Activated CD4-positive, alpha-beta T cell treated with anti-CD3 and anti-CD28 coated beads for 24 hours (primary cell): ENCODE measurements at regions not wholly inside any gene's neighbourhood (a gene's known extent, or its start where the extent isn't known, plus 50 kb on each side); places are given as distances from the start of the nearest gene placed in this dataset.
"Not testable (repeated sequence)": the region's sequence is repeated elsewhere in the genome, so short reads cannot be mapped to it uniquely, and the experiment has no call there.

ENCODE experiments used
- DNase-seq, 2 donors: peaks; one replicate each; pipeline ENCODE4 v3.0.0-alpha.2; 2020; ENCODE audit warnings: low read depth in 2 of 2

GRCh38 chr10:109282510-109282909, 640.8 kb downstream of the XPNPEP1 start:
- DNase-seq: no peak

GRCh38 chr10:109281347-109281746, 642.0 kb downstream of the XPNPEP1 start:
- no peak for DNase-seq

- DNase-seq: no peak
Measured at GRCh38 chr10:109280837-109281236, 642.5 kb downstream of the XPNPEP1 start.

GRCh38 chr10:109277456-109277855, 645.9 kb downstream of the XPNPEP1 start:
- DNase-seq: no peak

GRCh38 chr10:109275960-109276359, 647.4 kb downstream of the XPNPEP1 start:
- no peak for DNase-seq

- no peak for DNase-seq
Measured at GRCh38 chr10:109274681-109275080, 648.6 kb downstream of the XPNPEP1 start.

- no peak for DNase-seq
Measured at GRCh38 chr10:109270173-109270572, 653.1 kb downstream of the XPNPEP1 start.

GRCh38 chr10:109264004-109264403, 659.3 kb downstream of the XPNPEP1 start:
- no peak for DNase-seq

GRCh38 chr10:109261231-109261630, 662.1 kb downstream of the XPNPEP1 start:
- DNase-seq: no peak

GRCh38 chr10:109259293-109259692, 664.0 kb downstream of the XPNPEP1 start:
- no peak for DNase-seq

GRCh38 chr10:109253306-109253705, 670.0 kb downstream of the XPNPEP1 start:
- DNase-seq: no peak

- no peak for DNase-seq
Measured at GRCh38 chr10:109250152-109250551, 673.2 kb downstream of the XPNPEP1 start.

- no peak for DNase-seq
Measured at GRCh38 chr10:109247814-109248213, 675.5 kb downstream of the XPNPEP1 start.

- DNase-seq: no peak
Measured at GRCh38 chr10:109245821-109246220, 677.5 kb downstream of the XPNPEP1 start.

GRCh38 chr10:109239371-109239770, 683.9 kb downstream of the XPNPEP1 start:
- no peak for DNase-seq

GRCh38 chr10:109237682-109238081, 685.6 kb downstream of the XPNPEP1 start:
- DNase-seq: no peak

GRCh38 chr10:109237050-109237449, 686.3 kb downstream of the XPNPEP1 start:
- no peak for DNase-seq

- not testable (repeated sequence) for DNase-seq
Measured at GRCh38 chr10:109223533-109223932, 699.8 kb downstream of the XPNPEP1 start.

GRCh38 chr10:109219935-109220605, 703.2 kb downstream of the XPNPEP1 start:
- DNase-seq: no peak

- DNase-seq: no peak
Measured at GRCh38 chr10:109218207-109218606, 705.1 kb downstream of the XPNPEP1 start.

- DNase-seq: no peak
Measured at GRCh38 chr10:109215291-109216075, 707.8 kb downstream of the XPNPEP1 start.

GRCh38 chr10:109214891-109215290, 708.4 kb downstream of the XPNPEP1 start:
- DNase-seq: not testable (repeated sequence)

GRCh38 chr10:109207361-109207760, 716.0 kb downstream of the XPNPEP1 start:
- no peak for DNase-seq
